ENCODE measurements at regions not wholly inside any gene's neighbourhood (a gene's known extent, or its start where the extent isn't known, plus 50 kb on each side); places are given as distances from the start of the nearest gene placed in this dataset.

- TF ChIP-seq CTCF (IDR thresholded peaks at IDR 0.05) (no peak), POLR2A (IDR thresholded peaks at IDR 0.05) (no peak), POLR2AphosphoS5 (IDR thresholded peaks at IDR 0.05) (no peak)
Measured at GRCh38 chr2:150109028-150109427, 378.4 kb downstream of the RND3 start.
